SH-SY5Y (cell line): ENCODE measurements at regions not wholly inside any gene's neighbourhood (a gene's known extent, or its start where the extent isn't known, plus 50 kb on each side); places are given as distances from the start of the nearest gene placed in this dataset.

Source experiments
- GATA2 ChIP-seq: IDR thresholded peaks from 2 replicates; pipeline ENCODE4 v1.6.1; 2011; ENCODE audit warnings: mild to moderate bottlenecking, low read depth, low read length
- GATA3 ChIP-seq: IDR thresholded peaks from 2 replicates; pipeline ENCODE4 v1.6.1; 2011; ENCODE audit warnings: low read depth, mild to moderate bottlenecking, low read length, moderate library complexity

- TF ChIP-seq GATA3 (no peak), GATA2 (no peak)
Observed at GRCh38 chr10:14389981-14390590, 59.4 kb upstream of the FRMD4A start.

GRCh38 chr10:14385596-14386593, 55.2 kb upstream of the FRMD4A start:
- TF ChIP-seq GATA3, result no peak
- no peak for TF ChIP-seq GATA2

GRCh38 chr10:14384915-14385314, 54.2 kb upstream of the FRMD4A start:
- TF ChIP-seq GATA3 (no peak), GATA2 (no peak)

- TF ChIP-seq GATA2 (no peak), GATA3 (no peak)
Observed at GRCh38 chr10:14384116-14384730, 53.5 kb upstream of the FRMD4A start.

GRCh38 chr10:14383266-14383665, 52.5 kb upstream of the FRMD4A start:
- TF ChIP-seq GATA3 (no peak), GATA2 (no peak)

GRCh38 chr10:14382531-14382930, 51.8 kb upstream of the FRMD4A start:
- TF ChIP-seq GATA3 (no peak), GATA2 (no peak)

GRCh38 chr10:14382022-14382421, 51.3 kb upstream of the FRMD4A start:
- no peak for TF ChIP-seq GATA3
- no peak for TF ChIP-seq GATA2

GRCh38 chr10:14381475-14381874, 50.8 kb upstream of the FRMD4A start:
- TF ChIP-seq GATA2 (no peak), GATA3 (no peak)

- TF ChIP-seq GATA2 (no peak), GATA3 (no peak)
Observed at GRCh38 chr10:14380746-14381145, 50.0 kb upstream of the FRMD4A start.
